Right atrium auricular region (tissue), 2 donors: ENCODE measurements at regions not wholly inside any gene's neighbourhood (a gene's known extent, or its start where the extent isn't known, plus 50 kb on each side); places are given as distances from the start of the nearest gene placed in this dataset.
A peak's percentile ranks its signal among the peaks of the same experiment; 100 is the strongest.

ENCODE experiments used
- DNase-seq: peaks from one replicate; pipeline ENCODE4 v3.0.0-alpha.2; 2019; ENCODE audit warnings: low spot score
- H3K27ac ChIP-seq, 2 donors: fragments of 200-600 bp; sonication (generic); 1 replicate in 1 of 2; 2 replicates in 1 of 2; pipeline ENCODE4 v1.5.1; 2016 to 2019
- H3K27me3 ChIP-seq, 2 donors: fragments of 200-600 bp; sonication (generic); one replicate each; pipeline versions ENCODE4 v1.5.1 to v1.6.0; 2017 to 2019
- H3K36me3 ChIP-seq: fragments of 200-600 bp; sonication (generic); one replicate; pipeline ENCODE4 v1.5.1; 2016
- H3K4me1 ChIP-seq, 2 donors: fragments of 200-600 bp; sonication (generic); one replicate each; pipeline versions ENCODE4 v1.5.1 to v1.6.0; 2017 to 2019
- H3K4me3 ChIP-seq, 2 donors: fragments of 200-600 bp; sonication (generic); 1 replicate in 1 of 2; 2 replicates in 1 of 2; pipeline ENCODE4 v1.5.1; 2017 to 2019; ENCODE audit warnings: mild to moderate bottlenecking in 1 of 2, moderate library complexity in 1 of 2
- H3K9me3 ChIP-seq, 2 donors: fragments of 200-600 bp; sonication (generic); one replicate each; pipeline ENCODE4 v1.5.1; 2019
- CTCF ChIP-seq, 2 donors: fragments of 200-600 bp; sonication (generic); IDR thresholded peaks; one replicate each; pipeline ENCODE4 v1.5.1; 2019; ENCODE audit warnings: antibody characterized with exemption in 2 of 2

DNA sequence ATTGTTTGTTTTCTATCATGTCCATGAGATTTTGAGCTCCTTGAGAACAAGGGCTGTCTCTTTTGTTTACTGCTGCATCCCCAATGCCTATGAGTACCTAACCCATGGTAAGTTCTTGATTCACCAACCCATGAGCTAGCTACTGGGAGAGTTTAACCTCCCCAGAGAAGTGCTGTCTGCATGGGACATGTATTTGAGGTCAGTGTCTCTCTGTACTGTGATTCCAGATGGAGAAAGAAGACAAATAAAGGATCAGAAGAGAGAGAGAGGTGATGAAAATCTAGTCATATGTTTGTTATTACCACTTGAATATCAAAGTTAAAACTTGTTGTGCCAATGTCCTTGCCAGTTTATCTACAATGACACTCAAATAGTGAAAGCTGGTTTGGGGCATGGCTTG, 421.8 kb downstream of the BCAT1 start:
- no peak for TF ChIP-seq CTCF (IDR thresholded peaks at IDR 0.05)
- no peak for DNase-seq
- H3K9me3 ChIP-seq = no peaks in the 10 kb centered on the region
- H3K4me1 ChIP-seq = peaks cover 0 to 19% of the 10 kb centered on the region in 2 donors
- no peaks in the 10 kb centered on the region for H3K36me3 ChIP-seq
- no peak overlapping the region for H3K4me3 ChIP-seq
- H3K27me3 ChIP-seq = no peaks in the 10 kb centered on the region
- H3K27ac ChIP-seq = peak overlapping the region in 1 of 2 donors; percentile 46

DNA sequence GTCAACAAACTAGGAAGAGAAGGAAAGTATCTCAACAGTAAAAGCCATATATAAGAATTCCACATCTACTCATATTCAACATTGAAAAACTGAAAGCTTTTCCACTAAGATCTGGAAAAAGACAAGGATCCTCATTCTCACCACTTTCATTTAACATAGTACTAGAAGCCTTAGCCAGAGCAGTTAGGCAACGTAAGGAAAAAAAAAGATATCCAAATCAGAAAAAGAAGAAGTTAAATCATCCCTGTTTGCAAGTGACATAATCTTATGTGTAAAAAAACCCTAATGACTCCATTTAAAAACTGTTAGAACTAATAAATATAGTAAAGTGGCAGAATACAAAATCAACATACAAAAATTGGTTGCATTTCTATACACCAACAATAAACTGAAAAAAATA, 426.2 kb downstream of the BCAT1 start:
- Histone ChIP-seq H3K9me3 (peaks cover 0 to 24% of the 10 kb centered on the region in 2 donors), H3K4me3 (no peak overlapping the region), H3K27me3 (no peaks in the 10 kb centered on the region), H3K36me3 (no peaks in the 10 kb centered on the region), H3K27ac (no peak overlapping the region), H3K4me1 (peaks cover 0 to 8% of the 10 kb centered on the region in 2 donors)
- no peak for DNase-seq
- TF ChIP-seq CTCF (IDR thresholded peaks at IDR 0.05) = no peak

DNA sequence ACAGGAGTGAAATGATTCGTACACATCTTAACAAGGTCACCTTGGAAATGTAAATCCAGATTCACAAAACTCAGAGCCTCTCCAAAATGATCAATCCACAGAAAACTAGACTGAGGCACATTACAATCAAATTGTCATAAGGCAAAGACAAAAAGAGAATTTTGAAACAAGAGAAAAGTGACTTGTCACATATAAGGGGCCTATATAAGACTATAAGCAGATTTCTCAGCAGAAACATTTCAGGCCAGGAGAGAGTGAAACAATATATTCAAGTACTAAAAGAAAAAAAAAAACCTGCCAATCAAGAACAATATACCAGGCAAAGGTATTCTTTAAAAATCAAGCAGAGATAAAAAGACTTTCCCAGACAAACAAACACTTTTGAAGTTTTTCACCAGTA, 429.1 kb downstream of the BCAT1 start:
- no peak for DNase-seq
- TF ChIP-seq CTCF (IDR thresholded peaks at IDR 0.05) = no peak
- Histone ChIP-seq H3K27ac (no peak overlapping the region), H3K4me3 (no peak overlapping the region), H3K27me3 (no peaks in the 10 kb centered on the region), H3K36me3 (no peaks in the 10 kb centered on the region), H3K4me1 (no peaks in the 10 kb centered on the region), H3K9me3 (peaks cover 0 to 24% of the 10 kb centered on the region in 2 donors)

DNA sequence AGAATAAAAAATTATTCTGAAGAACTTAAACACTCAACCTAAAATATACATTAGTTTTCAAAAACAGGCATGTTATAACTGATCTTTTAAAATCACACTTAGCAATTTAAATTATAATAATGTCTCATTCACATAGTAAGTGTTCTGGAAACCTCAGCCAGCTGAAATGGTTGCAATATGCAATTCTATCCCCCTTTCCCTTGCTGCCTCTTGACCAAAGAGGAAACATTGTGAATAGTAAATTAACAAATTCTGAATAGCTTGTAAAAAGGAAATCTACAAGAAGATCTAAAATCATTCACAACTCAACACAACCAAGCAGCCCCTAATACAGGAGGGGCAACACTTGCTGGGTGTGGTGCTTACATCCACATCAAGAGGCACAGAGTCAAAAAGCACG, 431.9 kb downstream of the BCAT1 start:
- no peak for DNase-seq
- no peaks in the 10 kb centered on the region for H3K36me3 ChIP-seq
- H3K9me3 ChIP-seq = peaks cover 0 to 24% of the 10 kb centered on the region in 2 donors

DNA sequence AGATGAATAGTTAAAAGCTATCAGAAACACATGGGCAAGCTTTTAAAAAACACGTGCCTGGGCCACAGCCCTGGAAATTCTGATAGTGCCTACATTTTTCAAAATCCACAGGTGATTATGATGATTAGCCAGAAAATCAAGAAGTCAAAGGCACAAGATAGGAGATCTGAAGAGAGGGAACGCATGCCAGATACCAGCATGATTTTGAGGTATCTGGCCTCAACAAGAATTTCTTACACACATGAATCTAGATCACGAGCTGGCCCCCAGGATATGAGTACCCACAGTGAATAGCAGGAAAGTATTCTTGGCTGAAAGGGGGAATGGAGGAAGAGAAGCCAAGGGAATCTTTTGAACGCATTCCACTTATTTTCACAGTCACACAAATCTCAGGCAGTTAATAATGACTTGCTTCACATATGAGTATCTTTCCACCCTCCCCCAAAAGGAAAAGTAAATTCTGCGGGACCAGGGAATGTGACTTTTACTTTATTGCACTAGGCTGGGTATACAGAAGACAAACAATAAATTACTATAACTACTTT, 438.2 kb downstream of the BCAT1 start:
- no peak for DNase-seq
- H3K27ac ChIP-seq = no peak overlapping the region

More for the DNA sequence above, 431.9 kb downstream of the BCAT1 start:
- Histone ChIP-seq H3K27ac (no peak overlapping the region), H3K4me3 (no peak overlapping the region), H3K4me1 (no peaks in the 10 kb centered on the region), H3K27me3 (no peaks in the 10 kb centered on the region)
- no peak for TF ChIP-seq CTCF (IDR thresholded peaks at IDR 0.05)

More for the DNA sequence above, 438.2 kb downstream of the BCAT1 start:
- H3K4me3 ChIP-seq = no peak overlapping the region
- no peak for TF ChIP-seq CTCF (IDR thresholded peaks at IDR 0.05)
- no peaks in the 10 kb centered on the region for H3K36me3 ChIP-seq
- no peaks in the 10 kb centered on the region for H3K4me1 ChIP-seq
- no peaks in the 10 kb centered on the region for H3K27me3 ChIP-seq
- no peaks in the 10 kb centered on the region for H3K9me3 ChIP-seq
